NCI-H187 treated with DMSO at 0.1 percent for 48 hours (cell line): ENCODE measurements at regions not wholly inside any gene's neighbourhood (a gene's known extent, or its start where the extent isn't known, plus 50 kb on each side); places are given as distances from the start of the nearest gene placed in this dataset.
A peak's percentile ranks its signal among the peaks of the same experiment; 100 is the strongest.

Source experiments
- DNase-seq: peaks from one replicate; lab custom pipeline; 2025; lab: John Stamatoyannopoulos, UW

- DNase-seq, result no peak
Measured at GRCh38 chr20:11350126-11351005, 567.3 kb upstream of the BTBD3 start.

- peak; percentile 86 for DNase-seq
Measured at GRCh38 chr20:11352041-11352440, 565.7 kb upstream of the BTBD3 start.

GRCh38 chr20:11354846-11355245 lies 562.8 kb upstream of the BTBD3 start:
- DNase-seq, result no peak

GRCh38 chr20:11355345-11355744 lies 562.3 kb upstream of the BTBD3 start:
- no peak for DNase-seq

GRCh38 chr20:11356061-11356460 lies 561.6 kb upstream of the BTBD3 start:
- no peak for DNase-seq

- DNase-seq, result no peak
Measured at GRCh38 chr20:11362450-11362849, 555.2 kb upstream of the BTBD3 start.

- DNase-seq, result no peak
Measured at GRCh38 chr20:11364736-11365135, 553.0 kb upstream of the BTBD3 start.

GRCh38 chr20:11366660-11367059 lies 551.0 kb upstream of the BTBD3 start:
- no peak for DNase-seq

- no peak for DNase-seq
Measured at GRCh38 chr20:11368499-11368898, 549.2 kb upstream of the BTBD3 start.

GRCh38 chr20:11368965-11369711 lies 548.6 kb upstream of the BTBD3 start:
- no peak for DNase-seq

GRCh38 chr20:11371831-11372230 lies 545.9 kb upstream of the BTBD3 start:
- no peak for DNase-seq

- DNase-seq, result no peak
Measured at GRCh38 chr20:11372876-11373790, 544.6 kb upstream of the BTBD3 start.

GRCh38 chr20:11375335-11375734 lies 542.4 kb upstream of the BTBD3 start:
- DNase-seq, result no peak

GRCh38 chr20:11375966-11376365 lies 541.7 kb upstream of the BTBD3 start:
- no peak for DNase-seq

- no peak for DNase-seq
Measured at GRCh38 chr20:11376420-11376819, 541.3 kb upstream of the BTBD3 start.

- DNase-seq, result no peak
Measured at GRCh38 chr20:11376998-11377397, 540.7 kb upstream of the BTBD3 start.

GRCh38 chr20:11377761-11378160 lies 539.9 kb upstream of the BTBD3 start:
- DNase-seq, result no peak

GRCh38 chr20:11378252-11378651 lies 539.4 kb upstream of the BTBD3 start:
- no peak for DNase-seq

- no peak for DNase-seq
Measured at GRCh38 chr20:11379257-11380011, 538.3 kb upstream of the BTBD3 start.

- no peak for DNase-seq
Measured at GRCh38 chr20:11380283-11380682, 537.4 kb upstream of the BTBD3 start.

- DNase-seq, result no peak
Measured at GRCh38 chr20:11387189-11387754, 530.4 kb upstream of the BTBD3 start.
